GM13976 (cell line): ENCODE measurements at regions not wholly inside any gene's neighbourhood (a gene's known extent, or its start where the extent isn't known, plus 50 kb on each side); places are given as distances from the start of the nearest gene placed in this dataset.

Experiments used
- DNase-seq: peaks from one replicate; pipeline ENCODE4 v3.0.0; 2012; ENCODE audit warnings: low spot score
- CTCF ChIP-seq: IDR thresholded peaks from 2 replicates; pipeline ENCODE4 v1.5.1; 2012; ENCODE audit warnings: borderline replicate concordance, mild to moderate bottlenecking; ENCODE audit not compliant: insufficient read depth; ENCODE audit errors: extremely low read depth, missing control alignments, control extremely low read depth
- in situ Hi-C: fragments of 300-500 bp; cut with MboI; formaldehyde crosslinking; loops from one replicate; pipeline ENCODE4 v1.12.0; 2022; ENCODE audit warnings: low sequenced_read_pairs, mixed read lengths, inconsistent platforms; ENCODE audit not compliant: unreplicated experiment

DNA sequence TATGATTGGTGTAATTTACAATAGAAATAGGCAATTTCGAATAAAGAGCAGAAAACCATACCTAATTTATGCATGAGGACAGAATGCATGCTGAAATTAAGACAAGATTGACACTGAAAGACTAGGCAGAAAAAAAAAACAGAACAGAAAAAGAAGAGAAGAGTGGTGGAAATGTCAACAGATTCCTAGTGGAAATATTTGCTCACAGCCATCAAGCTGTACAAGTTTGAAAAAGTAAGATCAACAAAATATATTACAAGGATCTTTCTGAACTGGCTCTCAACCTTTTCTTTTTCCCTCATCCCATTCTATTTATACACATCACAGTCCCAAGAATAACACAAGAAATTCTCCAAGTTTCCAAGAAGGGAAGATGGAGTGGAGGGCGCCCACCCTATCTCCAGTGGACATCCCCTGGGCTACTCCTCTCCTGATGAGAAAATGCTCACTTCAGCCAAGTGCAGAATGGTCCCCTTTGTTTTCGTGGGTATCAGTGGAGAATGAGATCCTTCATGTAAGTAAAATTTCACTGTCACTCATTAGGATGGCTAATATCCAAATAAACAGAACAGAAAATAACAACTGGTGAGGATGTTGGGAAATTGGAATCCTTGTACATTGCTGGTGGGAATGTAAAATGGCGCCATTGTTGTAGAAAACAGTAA is 51.0 kb upstream of the ZNF532 start:
- TF ChIP-seq CTCF = no peak
- in situ Hi-C loops = no loop called here

DNA sequence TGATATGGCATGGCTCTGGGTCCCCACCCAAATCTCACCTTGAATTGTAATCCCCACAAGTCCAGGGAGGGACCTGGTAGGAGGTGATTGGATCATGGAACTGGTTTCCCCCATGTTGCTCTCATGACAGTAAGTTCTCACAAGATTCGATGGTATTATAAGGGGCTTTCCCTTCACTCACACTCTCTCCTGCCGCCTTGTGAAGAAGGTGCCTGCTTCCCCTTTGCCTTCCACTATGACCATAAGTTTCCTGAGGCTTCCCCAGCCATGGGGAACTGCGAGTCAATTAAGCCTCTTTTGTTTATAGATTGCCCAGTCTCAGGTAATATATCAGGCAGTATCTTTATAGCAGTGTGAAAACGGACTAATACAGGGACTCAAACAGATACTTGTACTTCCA is 50.4 kb upstream of the ZNF532 start:
- no peak for DNase-seq
- no peak for TF ChIP-seq CTCF
- in situ Hi-C loops = no loop called here

More for the DNA sequence above, 51.0 kb upstream of the ZNF532 start:
- DNase-seq = no peak
